PC-3 (cell line): ENCODE measurements at regions not wholly inside any gene's neighbourhood (a gene's known extent, or its start where the extent isn't known, plus 50 kb on each side); places are given as distances from the start of the nearest gene placed in this dataset.

Experiments
- ATAC-seq: fragments of 200-7000 bp; cut with Tn5 transposase; 2 replicates; pipeline ENCODE4 v1.9.1; 2020; ENCODE audit warnings: mild to moderate bottlenecking, moderate library complexity
- BruUV-seq: library from RNA; stranded (reverse); fragments of 400-500 nt; replicated peaks from 2 replicates; lab custom pipeline; 2021; lab: Mats Ljungman, UMichigan
- CTCF ChIA-PET: fragments of 300-600 bp; sonication (Branson Sonifier 250); formaldehyde crosslinking; loops from one replicate; lab custom pipeline; 2022; ENCODE audit warnings: antibody characterized with exemption; lab: Charles Lee
- POLR2A ChIA-PET: fragments of 300-600 bp; sonication (Branson Sonifier 250); formaldehyde crosslinking; loops from one replicate; lab custom pipeline; 2022; ENCODE audit warnings: antibody characterized with exemption; ENCODE audit not compliant: unreplicated experiment; lab: Charles Lee
- DNase-seq: peaks from one replicate; pipeline ENCODE4 v3.0.0-alpha.2; 2015
- H2AFZ ChIP-seq: fragments of 300-600 bp; sonication (generic); 2 replicates; pipeline ENCODE4 v1.6.0; 2016; ENCODE audit warnings: antibody characterized with exemption, low read length
- H3F3A ChIP-seq: fragments of 300-600 bp; sonication (generic); one replicate; pipeline ENCODE4 v1.6.0; 2017; ENCODE audit warnings: antibody characterized with exemption, low read length, control low read depth, mild to moderate bottlenecking; ENCODE audit not compliant: unreplicated experiment
- H3K27ac ChIP-seq: fragments of 300-600 bp; sonication (generic); 2 replicates; pipeline ENCODE4 v1.5.1; 2016; ENCODE audit warnings: mild to moderate bottlenecking, low read length
- H3K27me3 ChIP-seq: fragments of 300-600 bp; sonication (generic); 2 replicates; pipeline ENCODE4 v1.6.1; 2016; ENCODE audit warnings: low read length, mixed read lengths
- H3K36me3 ChIP-seq: fragments of 300-600 bp; sonication (generic); 2 replicates; pipeline ENCODE4 v1.6.1; 2016; ENCODE audit warnings: low read depth, mixed run types, low read length, mixed read lengths
- H3K4me1 ChIP-seq: fragments of 300-600 bp; sonication (generic); 2 replicates; pipeline ENCODE4 v1.5.1; 2016; ENCODE audit warnings: low read length; ENCODE audit not compliant: insufficient read depth
- H3K4me2 ChIP-seq: fragments of 300-600 bp; sonication (generic); 2 replicates; pipeline ENCODE4 v1.6.0; 2016; ENCODE audit warnings: low read length
- H3K4me3 ChIP-seq: fragments of 300-600 bp; sonication (generic); 2 replicates; pipeline ENCODE4 v1.5.1; 2016; ENCODE audit warnings: mild to moderate bottlenecking, low read length, mixed read lengths
- H3K79me2 ChIP-seq: fragments of 300-600 bp; sonication (generic); 2 replicates; pipeline ENCODE4 v1.6.1; 2017; ENCODE audit warnings: low read length, mixed read lengths
- H3K9ac ChIP-seq: fragments of 300-600 bp; sonication (generic); 2 replicates; pipeline ENCODE4 v1.6.0; 2016; ENCODE audit warnings: mild to moderate bottlenecking, low read length
- H3K9me2 ChIP-seq: fragments of 300-600 bp; sonication (generic); replicated peaks from 2 replicates; pipeline ENCODE4 v1.6.1; 2016; ENCODE audit warnings: mixed run types, low read length, mixed read lengths
- H3K9me3 ChIP-seq: fragments of 300-600 bp; sonication (generic); 2 replicates; pipeline ENCODE4 v1.6.1; 2016; ENCODE audit warnings: low read length, mixed read lengths
- H4K20me1 ChIP-seq: fragments of 300-600 bp; sonication (generic); 2 replicates; pipeline ENCODE4 v1.6.1; 2016; ENCODE audit warnings: low read length, mixed read lengths
- EZH2 ChIP-seq: fragments of 300-600 bp; sonication (generic); IDR thresholded peaks from one replicate; pipeline ENCODE4 v1.6.1; 2017; ENCODE audit warnings: antibody characterized with exemption, mild to moderate bottlenecking, low read length; ENCODE audit not compliant: unreplicated experiment
- EZH2phosphoT487 ChIP-seq: fragments of 300-600 bp; sonication (generic); IDR thresholded peaks from 2 replicates; pipeline ENCODE4 v1.6.1; 2018; ENCODE audit warnings: mild to moderate bottlenecking, antibody characterized with exemption, low read length, borderline replicate concordance
- intact Hi-C: fragments of 100-400 bp; cut with micrococcal nuclease; formaldehyde crosslinking; loops from 2 replicates; pipeline ENCODE4 v1.9.0; 2023
- TF ChIP-seq, protein P1 (sequence below): fragments of 300-600 bp; sonication (generic); conservative IDR thresholded peaks from 2 replicates; pipeline ENCODE4 v1.5.1; 2017; ENCODE audit warnings: antibody characterized with exemption, low read depth, mild to moderate bottlenecking, low read length

DNA sequence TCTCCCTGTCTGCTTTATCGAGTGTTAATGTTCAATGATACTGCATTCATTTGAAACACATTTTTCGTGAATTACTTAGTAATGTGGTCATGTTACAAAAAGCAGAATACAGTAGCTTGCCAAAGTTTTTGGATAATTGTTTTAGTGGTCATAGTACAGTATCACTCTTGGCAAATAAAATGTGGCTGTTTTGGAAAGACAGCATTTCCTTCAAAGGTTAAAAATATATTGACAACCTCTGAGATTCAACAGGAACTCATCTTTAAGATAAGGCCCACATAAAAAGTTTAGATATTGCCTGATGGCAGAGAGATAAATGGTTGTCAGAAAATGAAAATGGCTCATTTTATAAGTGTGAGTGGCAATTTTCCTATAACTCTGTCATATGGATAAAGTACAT is 297.7 kb upstream of the MAN1A1 start:
- no peaks in the 10 kb centered on the region for H3K9me2 ChIP-seq
- BruUV-seq = no TSS peak
- no peaks in the 10 kb centered on the region for H3K9me3 ChIP-seq
- H3K4me2 ChIP-seq = no peak overlapping the region
- no peaks in the 10 kb centered on the region for H3K27me3 ChIP-seq
- no peak for DNase-seq
- no peaks in the 10 kb centered on the region for H4K20me1 ChIP-seq
- TF ChIP-seq EZH2phosphoT487 (no peak), EZH2 (no peak)
- TF ChIP-seq, protein P1, sequence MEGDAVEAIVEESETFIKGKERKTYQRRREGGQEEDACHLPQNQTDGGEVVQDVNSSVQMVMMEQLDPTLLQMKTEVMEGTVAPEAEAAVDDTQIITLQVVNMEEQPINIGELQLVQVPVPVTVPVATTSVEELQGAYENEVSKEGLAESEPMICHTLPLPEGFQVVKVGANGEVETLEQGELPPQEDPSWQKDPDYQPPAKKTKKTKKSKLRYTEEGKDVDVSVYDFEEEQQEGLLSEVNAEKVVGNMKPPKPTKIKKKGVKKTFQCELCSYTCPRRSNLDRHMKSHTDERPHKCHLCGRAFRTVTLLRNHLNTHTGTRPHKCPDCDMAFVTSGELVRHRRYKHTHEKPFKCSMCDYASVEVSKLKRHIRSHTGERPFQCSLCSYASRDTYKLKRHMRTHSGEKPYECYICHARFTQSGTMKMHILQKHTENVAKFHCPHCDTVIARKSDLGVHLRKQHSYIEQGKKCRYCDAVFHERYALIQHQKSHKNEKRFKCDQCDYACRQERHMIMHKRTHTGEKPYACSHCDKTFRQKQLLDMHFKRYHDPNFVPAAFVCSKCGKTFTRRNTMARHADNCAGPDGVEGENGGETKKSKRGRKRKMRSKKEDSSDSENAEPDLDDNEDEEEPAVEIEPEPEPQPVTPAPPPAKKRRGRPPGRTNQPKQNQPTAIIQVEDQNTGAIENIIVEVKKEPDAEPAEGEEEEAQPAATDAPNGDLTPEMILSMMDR = no peak
- no peaks in the 10 kb centered on the region for H3K4me1 ChIP-seq
- no peak overlapping the region for H2AFZ ChIP-seq
- no peak overlapping the region for H3K4me3 ChIP-seq
- intact Hi-C loops = no loop called here
- H3K79me2 ChIP-seq = no peaks in the 10 kb centered on the region
- no peak for ATAC-seq
- POLR2A ChIA-PET = no interaction called here
- H3K27ac ChIP-seq = no peak overlapping the region
- CTCF ChIA-PET = no interaction called here
- H3K36me3 ChIP-seq = no peaks in the 10 kb centered on the region
- no peak overlapping the region for H3K9ac ChIP-seq
- H3F3A ChIP-seq = no peaks in the 10 kb centered on the region

DNA sequence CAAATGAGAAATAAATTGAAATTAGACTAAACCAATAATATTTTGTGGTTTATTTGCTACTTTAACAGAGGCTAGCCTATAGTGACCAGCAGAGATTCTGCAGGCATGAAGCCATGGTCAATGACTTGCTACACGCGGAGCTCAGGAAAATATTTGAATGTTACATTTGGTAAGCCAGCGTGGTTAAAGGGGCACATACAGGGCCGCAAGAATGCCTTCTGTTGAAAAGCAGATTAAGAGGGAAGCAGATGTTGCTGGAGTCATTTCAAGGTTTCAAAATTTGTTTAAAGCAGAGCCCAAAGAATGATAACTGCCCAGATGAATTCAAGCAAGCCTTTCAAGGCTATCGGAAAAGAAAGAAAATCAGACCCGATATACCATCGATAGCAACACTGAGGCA is 294.3 kb upstream of the MAN1A1 start:
- Histone ChIP-seq H3K4me3 (no peak overlapping the region), H3K4me2 (no peak overlapping the region), H3K27me3 (no peaks in the 10 kb centered on the region), H3K9me2 (no peaks in the 10 kb centered on the region), H3F3A (no peaks in the 10 kb centered on the region), H3K4me1 (no peaks in the 10 kb centered on the region), H4K20me1 (no peaks in the 10 kb centered on the region), H3K36me3 (no peaks in the 10 kb centered on the region), H3K79me2 (no peaks in the 10 kb centered on the region), H2AFZ (no peak overlapping the region), H3K9ac (no peak overlapping the region), H3K9me3 (no peaks in the 10 kb centered on the region), H3K27ac (no peak overlapping the region)
- CTCF ChIA-PET = no interaction called here
- intact Hi-C loops = no loop called here
- no peak for DNase-seq
- POLR2A ChIA-PET = no interaction called here
- ATAC-seq = no peak
- no TSS peak for BruUV-seq
- TF ChIP-seq, protein P1 = no peak

- Histone ChIP-seq H3K9me2 (no peaks in the 10 kb centered on the region), H3K79me2 (no peaks in the 10 kb centered on the region), H3K4me3 (no peak overlapping the region), H3F3A (no peaks in the 10 kb centered on the region), H3K9me3 (no peaks in the 10 kb centered on the region), H3K36me3 (no peaks in the 10 kb centered on the region), H4K20me1 (no peaks in the 10 kb centered on the region), H2AFZ (no peak overlapping the region), H3K27me3 (no peaks in the 10 kb centered on the region), H3K4me2 (no peak overlapping the region), H3K9ac (no peak overlapping the region), H3K4me1 (no peaks in the 10 kb centered on the region), H3K27ac (no peak overlapping the region)
- no TSS peak for BruUV-seq
- ChIA-PET CTCF (no interaction called here), POLR2A (no interaction called here)
- DNase-seq (no peak), ATAC-seq (no peak)
- TF ChIP-seq, protein P1 = no peak
- TF ChIP-seq EZH2 = no peak
- TF ChIP-seq EZH2phosphoT487 = no peak
- intact Hi-C loops = no loop called here
These were observed 288.2 kb upstream of the MAN1A1 start for GRCh38 chr6:119637768-119638167.
